HFFc6 (cell line): ENCODE measurements at regions not wholly inside any gene's neighbourhood (a gene's known extent, or its start where the extent isn't known, plus 50 kb on each side); places are given as distances from the start of the nearest gene placed in this dataset.
"Not testable (repeated sequence)": the region's sequence is repeated elsewhere in the genome, so short reads cannot be mapped to it uniquely, and the experiment has no call there.

Experiments used
- DNase-seq: peaks from one replicate; pipeline ENCODE4 v3.0.0-alpha.2; 2018
- H3K27ac Mint-ChIP-seq: 2 replicates; pipeline ENCODE4 v1.8.0; 2020; ENCODE audit warnings: mild to moderate bottlenecking, mixed read lengths
- H3K27me3 Mint-ChIP-seq: 2 replicates; pipeline ENCODE4 v1.8.0; 2021; ENCODE audit warnings: mild to moderate bottlenecking, moderate library complexity, mixed read lengths; ENCODE audit not compliant: insufficient read depth
- H3K36me3 Mint-ChIP-seq: 2 replicates; pipeline ENCODE4 v1.8.0; 2021; ENCODE audit warnings: low read depth, mixed read lengths
- H3K4me1 Mint-ChIP-seq: 2 replicates; pipeline ENCODE4 v1.8.0; 2020; ENCODE audit warnings: low read depth, mixed read lengths
- H3K4me3 Mint-ChIP-seq: 2 replicates; pipeline ENCODE4 v1.8.0; 2020; ENCODE audit warnings: mild to moderate bottlenecking, moderate library complexity, mixed read lengths
- H3K9me3 Mint-ChIP-seq: 2 replicates; pipeline ENCODE4 v1.8.0; 2020; ENCODE audit warnings: mild to moderate bottlenecking, mixed read lengths
- TF ChIP-seq, protein P1 (sequence below): fragments of 200-600 bp; sonication (generic); IDR thresholded peaks from 2 replicates; pipeline ENCODE4 v1.5.0; 2021; ENCODE audit warnings: antibody characterized with exemption, mild to moderate bottlenecking

GRCh38 chr4:177494791-177495190 lies 52.6 kb upstream of the AGA start:
- 0 out of 2 replicates have a peak, but pooled peaks cover under 1% of the 10 kb centered on the region for H3K9me3 Mint-ChIP-seq
- no peaks in the 10 kb centered on the region for H3K27me3 Mint-ChIP-seq
- no peak overlapping the region for H3K4me3 Mint-ChIP-seq
- TF ChIP-seq, protein P1, sequence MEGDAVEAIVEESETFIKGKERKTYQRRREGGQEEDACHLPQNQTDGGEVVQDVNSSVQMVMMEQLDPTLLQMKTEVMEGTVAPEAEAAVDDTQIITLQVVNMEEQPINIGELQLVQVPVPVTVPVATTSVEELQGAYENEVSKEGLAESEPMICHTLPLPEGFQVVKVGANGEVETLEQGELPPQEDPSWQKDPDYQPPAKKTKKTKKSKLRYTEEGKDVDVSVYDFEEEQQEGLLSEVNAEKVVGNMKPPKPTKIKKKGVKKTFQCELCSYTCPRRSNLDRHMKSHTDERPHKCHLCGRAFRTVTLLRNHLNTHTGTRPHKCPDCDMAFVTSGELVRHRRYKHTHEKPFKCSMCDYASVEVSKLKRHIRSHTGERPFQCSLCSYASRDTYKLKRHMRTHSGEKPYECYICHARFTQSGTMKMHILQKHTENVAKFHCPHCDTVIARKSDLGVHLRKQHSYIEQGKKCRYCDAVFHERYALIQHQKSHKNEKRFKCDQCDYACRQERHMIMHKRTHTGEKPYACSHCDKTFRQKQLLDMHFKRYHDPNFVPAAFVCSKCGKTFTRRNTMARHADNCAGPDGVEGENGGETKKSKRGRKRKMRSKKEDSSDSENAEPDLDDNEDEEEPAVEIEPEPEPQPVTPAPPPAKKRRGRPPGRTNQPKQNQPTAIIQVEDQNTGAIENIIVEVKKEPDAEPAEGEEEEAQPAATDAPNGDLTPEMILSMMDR: no peak
- no peak for DNase-seq
- peaks cover 34% of the 10 kb centered on the region for H3K4me1 Mint-ChIP-seq
- peaks cover 17% of the 10 kb centered on the region for H3K36me3 Mint-ChIP-seq
- H3K27ac Mint-ChIP-seq: no peak overlapping the region

GRCh38 chr4:177495626-177496025 lies 53.4 kb upstream of the AGA start:
- peaks cover 25% of the 10 kb centered on the region for H3K4me1 Mint-ChIP-seq
- not testable (repeated sequence) for H3K27me3 Mint-ChIP-seq, H3K27ac Mint-ChIP-seq, H3K4me3 Mint-ChIP-seq, DNase-seq, H3K9me3 Mint-ChIP-seq
- H3K36me3 Mint-ChIP-seq: peaks cover 23% of the 10 kb centered on the region

DNA sequence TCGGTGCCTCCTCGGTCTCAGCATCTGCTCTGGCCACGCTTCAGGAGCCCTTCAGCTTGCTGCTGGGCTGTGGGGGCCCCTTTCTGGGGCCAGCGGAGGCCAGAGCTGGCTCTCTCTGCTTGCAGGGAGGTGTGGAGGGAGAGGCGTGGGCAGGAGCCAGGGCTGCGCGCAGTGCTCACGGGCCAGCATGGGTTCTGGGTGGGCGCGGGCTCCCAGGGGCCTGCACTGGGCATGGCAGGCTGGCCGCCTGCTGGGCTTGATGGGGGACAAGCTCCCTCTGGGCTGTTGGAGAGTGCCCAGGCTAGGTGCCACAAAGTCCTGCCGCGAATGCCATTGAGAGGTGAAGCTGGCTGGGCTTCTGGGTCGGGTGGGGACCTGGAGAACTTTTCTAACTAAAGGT lies 57.3 kb upstream of the AGA start:
- H3K4me1 Mint-ChIP-seq: peaks cover 8% of the 10 kb centered on the region
- TF ChIP-seq, protein P1: no peak
- H3K9me3 Mint-ChIP-seq: peaks cover 12% of the 10 kb centered on the region; the same call in 1 of the 2 replicates
- no peak overlapping the region for H3K4me3 Mint-ChIP-seq
- peaks cover 25% of the 10 kb centered on the region for H3K36me3 Mint-ChIP-seq
- no peaks in the 10 kb centered on the region; the same call in 1 of the 2 replicates for H3K27me3 Mint-ChIP-seq
- H3K27ac Mint-ChIP-seq: no peak overlapping the region
- no peak for DNase-seq

- H3K27ac Mint-ChIP-seq: no peak overlapping the region
- H3K27me3 Mint-ChIP-seq: no peaks in the 10 kb centered on the region; the same call in none of the 2 replicates
- no peak for DNase-seq
- peaks cover 10% of the 10 kb centered on the region; the same call in 1 of the 2 replicates for H3K4me1 Mint-ChIP-seq
- TF ChIP-seq, protein P1: peak; percentile 14; the same call in 1 of the 2 replicates
- H3K9me3 Mint-ChIP-seq: peaks cover 8% of the 10 kb centered on the region; the same call in 1 of the 2 replicates
- peaks cover 22% of the 10 kb centered on the region for H3K36me3 Mint-ChIP-seq
- no peak overlapping the region for H3K4me3 Mint-ChIP-seq
Observed at GRCh38 chr4:177505171-177505615, 63.0 kb upstream of the AGA start.

GRCh38 chr4:177508662-177509061 lies 66.4 kb upstream of the AGA start:
- Mint-ChIP-seq H3K27me3 (no peaks in the 10 kb centered on the region; the same call in 1 of the 2 replicates), H3K9me3 (no peaks in the 10 kb centered on the region), H3K4me3 (no peak overlapping the region), H3K36me3 (peaks cover 4% of the 10 kb centered on the region), H3K27ac (no peak overlapping the region), H3K4me1 (peaks cover 10% of the 10 kb centered on the region; the same call in 1 of the 2 replicates)
- DNase-seq: no peak
- TF ChIP-seq, protein P1: no peak

- Mint-ChIP-seq H3K36me3 (peaks cover 4% of the 10 kb centered on the region), H3K27me3 (no peaks in the 10 kb centered on the region; the same call in 1 of the 2 replicates), H3K9me3 (no peaks in the 10 kb centered on the region), H3K27ac (no peak overlapping the region), H3K4me1 (peaks cover 10% of the 10 kb centered on the region; the same call in 1 of the 2 replicates), H3K4me3 (no peak overlapping the region)
- DNase-seq: no peak
- TF ChIP-seq, protein P1: no peak
Observed at GRCh38 chr4:177509226-177509745, 67.0 kb upstream of the AGA start.
